T-cell (primary cell): ENCODE measurements at regions not wholly inside any gene's neighbourhood (a gene's known extent, or its start where the extent isn't known, plus 50 kb on each side); places are given as distances from the start of the nearest gene placed in this dataset.

Source experiments
- ATAC-seq, 4 experiments: fragments of 200-7000 bp in 3 of 4; fragments of 150-1000 bp in 1 of 4; cut with Tn5 transposase; replicated peaks in 1 of 4; 1 replicate in 3 of 4; 2 replicates in 1 of 4; pipeline ENCODE4 v1.10.0; 2021; ENCODE audit warnings: moderate library complexity in 3 of 4, mild to moderate bottlenecking in 2 of 4, moderate number of reproducible peaks in 1 of 4
- CTCF ChIA-PET, 2 donors: fragments of 300-600 bp; sonication (Branson Sonifier 250); formaldehyde crosslinking; loops; one replicate each; lab custom pipeline; 2022; ENCODE audit warnings: antibody characterized with exemption in 2 of 2; lab: Charles Lee
- POLR2A ChIA-PET, 2 donors: fragments of 300-600 bp; sonication (Branson Sonifier 250); formaldehyde crosslinking; loops; one replicate each; lab custom pipeline; 2022; ENCODE audit warnings: antibody characterized with exemption in 2 of 2; lab: Charles Lee
- DNase-seq, 35 experiments: peaks; one replicate each; pipeline versions ENCODE4 v3.0.0 to v3.0.0-alpha.2; 2013 to 2023
- H3K27ac ChIP-seq: one replicate; pipeline ENCODE4 v1.5.1; 2013; ENCODE audit warnings: low read length
- H3K27me3 ChIP-seq, 2 experiments: replicated peaks in 1 of 2; 1 replicate in 1 of 2; 2 replicates in 1 of 2; pipeline versions ENCODE4 v1.6.1 to v1.7.0; 2013; ENCODE audit warnings: low read length in 1 of 2, mixed read lengths in 1 of 2; ENCODE audit not compliant: control insufficient read depth in 2 of 2, insufficient read depth in 2 of 2; ENCODE audit errors: extremely low read depth in 1 of 2
- H3K36me3 ChIP-seq, 2 donors: 1 replicate in 1 of 2; 2 replicates in 1 of 2; pipeline versions ENCODE4 v1.6.1 to v1.7.0; 2013; ENCODE audit warnings: low read length in 1 of 2; ENCODE audit not compliant: control insufficient read depth in 2 of 2, insufficient read depth in 1 of 2; ENCODE audit errors: extremely low read depth in 1 of 2
- H3K4me1 ChIP-seq, 2 experiments: 1 replicate in 1 of 2; 2 replicates in 1 of 2; pipeline versions ENCODE4 v1.6.1 to v1.7.0; 2013; ENCODE audit warnings: low read length in 2 of 2, mixed read lengths in 1 of 2; ENCODE audit not compliant: insufficient read depth in 2 of 2, control insufficient read depth in 1 of 2; ENCODE audit errors: extremely low read depth in 1 of 2
- H3K4me3 ChIP-seq, 2 donors: 1 replicate in 1 of 2; 2 replicates in 1 of 2; pipeline versions ENCODE4 v1.5.1 to v1.7.0; 2013; ENCODE audit warnings: mild to moderate bottlenecking in 2 of 2, low read length in 1 of 2, moderate library complexity in 1 of 2; ENCODE audit not compliant: control insufficient read depth in 1 of 2; ENCODE audit errors: extremely low read depth in 1 of 2
- H3K9me3 ChIP-seq: 2 replicates; pipeline ENCODE4 v1.7.0; 2013
- H3K27ac Mint-ChIP-seq, 2 donors: one replicate each; pipeline ENCODE4 v1.8.0; 2020 to 2021; ENCODE audit warnings: mild to moderate bottlenecking in 2 of 2, mixed read lengths in 2 of 2
- H3K27me3 Mint-ChIP-seq, 2 donors: one replicate each; pipeline ENCODE4 v1.8.0; 2021 to 2022; ENCODE audit warnings: mixed read lengths in 2 of 2
- H3K36me3 Mint-ChIP-seq: one replicate; pipeline ENCODE4 v1.8.0; 2021; ENCODE audit warnings: mixed read lengths
- H3K4me1 Mint-ChIP-seq, 3 donors: one replicate each; pipeline ENCODE4 v1.8.0; 2020 to 2022; ENCODE audit warnings: mixed read lengths in 3 of 3, mild to moderate bottlenecking in 1 of 3
- H3K4me3 Mint-ChIP-seq, 3 donors: one replicate each; pipeline ENCODE4 v1.8.0; 2020 to 2022; ENCODE audit warnings: mild to moderate bottlenecking in 3 of 3, mixed read lengths in 3 of 3, moderate library complexity in 3 of 3
- H3K9me3 Mint-ChIP-seq, 3 donors: one replicate each; pipeline ENCODE4 v1.8.0; 2020 to 2022; ENCODE audit warnings: mixed read lengths in 3 of 3
- WGBS: methylation state at CpG from one replicate; pipeline ENCODE4 v1.1.5; 2013; ENCODE audit warnings: missing lambda C conversion rate; ENCODE audit not compliant: insufficient coverage; 5-methylcytosine and 5-hydroxymethylcytosine counted together

- no peaks in the 10 kb centered on the region for H3K36me3 Mint-ChIP-seq
- no peak overlapping the region for H3K4me3 Mint-ChIP-seq
- 50% methylated on average over 1 of the region's 5 CpGs for WGBS
- Histone ChIP-seq H3K4me1 (no peaks in the 10 kb centered on the region), H3K27me3 (no peaks in the 10 kb centered on the region), H3K36me3 (no peaks in the 10 kb centered on the region), H3K4me3 (no peak overlapping the region), H3K9me3 (no peaks in the 10 kb centered on the region), H3K27ac (no peak overlapping the region)
- POLR2A ChIA-PET: no interaction called here
- peaks cover 2 to 5% (median 4%) of the 10 kb centered on the region in 3 donors for H3K9me3 Mint-ChIP-seq
- no peak for DNase-seq
- no peaks in the 10 kb centered on the region for H3K4me1 Mint-ChIP-seq
- no peak overlapping the region for H3K27ac Mint-ChIP-seq
- H3K27me3 Mint-ChIP-seq: no peaks in the 10 kb centered on the region
- ATAC-seq: no peak
- CTCF ChIA-PET: no interaction called here
Measured at GRCh38 chr3:22555753-22556435, 647.2 kb upstream of the UBE2E2 start.

- Histone ChIP-seq H3K4me3 (no peak overlapping the region), H3K36me3 (no peaks in the 10 kb centered on the region), H3K9me3 (no peaks in the 10 kb centered on the region), H3K4me1 (no peaks in the 10 kb centered on the region), H3K27me3 (no peaks in the 10 kb centered on the region), H3K27ac (no peak overlapping the region)
- ChIA-PET POLR2A (no interaction called here), CTCF (no interaction called here)
- DNase-seq: no peak
- H3K4me1 Mint-ChIP-seq: no peaks in the 10 kb centered on the region
- ATAC-seq: no peak
- no peak overlapping the region for H3K4me3 Mint-ChIP-seq
- no peaks in the 10 kb centered on the region for H3K27me3 Mint-ChIP-seq
- no peak overlapping the region for H3K27ac Mint-ChIP-seq
- H3K36me3 Mint-ChIP-seq: no peaks in the 10 kb centered on the region
- H3K9me3 Mint-ChIP-seq: no peaks in the 10 kb centered on the region
Measured at GRCh38 chr3:22565393-22565792, 637.7 kb upstream of the UBE2E2 start.

GRCh38 chr3:22568285-22568684 lies 634.8 kb upstream of the UBE2E2 start:
- Histone ChIP-seq H3K9me3 (no peaks in the 10 kb centered on the region), H3K27me3 (no peaks in the 10 kb centered on the region), H3K36me3 (no peaks in the 10 kb centered on the region), H3K4me3 (no peak overlapping the region), H3K4me1 (no peaks in the 10 kb centered on the region), H3K27ac (no peak overlapping the region)
- ATAC-seq: no peak
- H3K4me3 Mint-ChIP-seq: no peak overlapping the region
- H3K27me3 Mint-ChIP-seq: no peaks in the 10 kb centered on the region
- no peak overlapping the region for H3K27ac Mint-ChIP-seq
- CTCF ChIA-PET: no interaction called here
- POLR2A ChIA-PET: no interaction called here
- DNase-seq: no peak
- no peaks in the 10 kb centered on the region for H3K4me1 Mint-ChIP-seq
- WGBS: no CpG with 5 or more reads among the region's 1 CpG
- H3K36me3 Mint-ChIP-seq: no peaks in the 10 kb centered on the region
- H3K9me3 Mint-ChIP-seq: no peaks in the 10 kb centered on the region

- Mint-ChIP-seq H3K4me3 (no peak overlapping the region), H3K4me1 (no peaks in the 10 kb centered on the region), H3K9me3 (no peaks in the 10 kb centered on the region), H3K36me3 (no peaks in the 10 kb centered on the region), H3K27ac (no peak overlapping the region), H3K27me3 (no peaks in the 10 kb centered on the region)
- no peak for ATAC-seq
- Histone ChIP-seq H3K27ac (no peak overlapping the region), H3K4me1 (no peaks in the 10 kb centered on the region), H3K9me3 (no peaks in the 10 kb centered on the region), H3K27me3 (no peaks in the 10 kb centered on the region), H3K36me3 (no peaks in the 10 kb centered on the region), H3K4me3 (no peak overlapping the region)
- no peak for DNase-seq
- WGBS: 100% methylated on average over 1 of the region's 2 CpGs
- ChIA-PET CTCF (interaction anchor here in 1 of 2 donors (0.6 kb wide), 1 partner anchor 19 kb away, joined by 4 read pairs; no protein-coding TSS in a partner anchor), POLR2A (no interaction called here)
Measured at GRCh38 chr3:22569570-22569969, 633.6 kb upstream of the UBE2E2 start.

- ChIA-PET POLR2A (no interaction called here), CTCF (no interaction called here)
- no peaks in the 10 kb centered on the region for H3K4me1 Mint-ChIP-seq
- no peaks in the 10 kb centered on the region for H3K36me3 Mint-ChIP-seq
- ATAC-seq (no peak), DNase-seq (no peak)
- Histone ChIP-seq H3K27ac (no peak overlapping the region), H3K4me3 (no peak overlapping the region), H3K4me1 (no peaks in the 10 kb centered on the region), H3K36me3 (no peaks in the 10 kb centered on the region), H3K9me3 (no peaks in the 10 kb centered on the region), H3K27me3 (no peaks in the 10 kb centered on the region)
- H3K4me3 Mint-ChIP-seq: no peak overlapping the region
- no peak overlapping the region for H3K27ac Mint-ChIP-seq
- no peaks in the 10 kb centered on the region for H3K27me3 Mint-ChIP-seq
- peaks cover 2 to 12% (median 8%) of the 10 kb centered on the region in 3 donors for H3K9me3 Mint-ChIP-seq
Measured at GRCh38 chr3:22581007-22581406, 622.1 kb upstream of the UBE2E2 start.

GRCh38 chr3:22582266-22582665 lies 620.9 kb upstream of the UBE2E2 start:
- WGBS: no CpG with 5 or more reads among the region's 1 CpG

GRCh38 chr3:22585504-22585903 lies 617.6 kb upstream of the UBE2E2 start:
- Histone ChIP-seq H3K4me3 (no peak overlapping the region), H3K4me1 (no peaks in the 10 kb centered on the region), H3K9me3 (no peaks in the 10 kb centered on the region), H3K27me3 (no peaks in the 10 kb centered on the region), H3K27ac (no peak overlapping the region), H3K36me3 (no peaks in the 10 kb centered on the region)
- H3K36me3 Mint-ChIP-seq: no peaks in the 10 kb centered on the region
- H3K4me1 Mint-ChIP-seq: no peaks in the 10 kb centered on the region
- CTCF ChIA-PET: no interaction called here
- ATAC-seq (no peak), DNase-seq (no peak)
- POLR2A ChIA-PET: no interaction called here
- H3K27me3 Mint-ChIP-seq: no peaks in the 10 kb centered on the region
- H3K4me3 Mint-ChIP-seq: no peak overlapping the region
- WGBS: 36% methylated on average over 1 of the region's 2 CpGs
- peaks cover 2 to 10% (median 4%) of the 10 kb centered on the region in 3 donors for H3K9me3 Mint-ChIP-seq
- no peak overlapping the region for H3K27ac Mint-ChIP-seq

More at GRCh38 chr3:22582266-22582665, 620.9 kb upstream of the UBE2E2 start:
- ChIA-PET CTCF (no interaction called here), POLR2A (no interaction called here)
- no peaks in the 10 kb centered on the region for H3K9me3 ChIP-seq
- no peak for DNase-seq
- H3K4me3 ChIP-seq: no peak overlapping the region
- Mint-ChIP-seq H3K27me3 (no peaks in the 10 kb centered on the region), H3K4me1 (no peaks in the 10 kb centered on the region), H3K27ac (no peak overlapping the region), H3K4me3 (no peak overlapping the region), H3K9me3 (peaks cover 2 to 8% (median 7%) of the 10 kb centered on the region in 3 donors), H3K36me3 (no peaks in the 10 kb centered on the region)
- ATAC-seq: no peak
- no peaks in the 10 kb centered on the region for H3K4me1 ChIP-seq
- H3K36me3 ChIP-seq: no peaks in the 10 kb centered on the region
- no peaks in the 10 kb centered on the region for H3K27me3 ChIP-seq
- H3K27ac ChIP-seq: no peak overlapping the region
